GM12875 (cell line): ENCODE measurements at regions not wholly inside any gene's neighbourhood (a gene's known extent, or its start where the extent isn't known, plus 50 kb on each side); places are given as distances from the start of the nearest gene placed in this dataset.

Experiments used
- H3K4me3 ChIP-seq: one replicate; pipeline ENCODE4 v1.5.1; 2011; ENCODE audit warnings: low read depth, low read length, control low read depth
- CTCF ChIP-seq: IDR thresholded peaks from 2 replicates; pipeline ENCODE4 v1.5.1; 2011; ENCODE audit warnings: low read depth, mild to moderate bottlenecking, control low read depth, inconsistent platforms, low read length, moderate library complexity, borderline replicate concordance; ENCODE audit not compliant: insufficient read depth

GRCh38 chr4:138668309-138668708 lies 347.3 kb upstream of the NOCT start:
- no peak for TF ChIP-seq CTCF
- no peak overlapping the region for H3K4me3 ChIP-seq

- no peak for TF ChIP-seq CTCF
- no peak overlapping the region for H3K4me3 ChIP-seq
Observed at GRCh38 chr4:138666366-138666765, 349.2 kb upstream of the NOCT start.

- no peak for TF ChIP-seq CTCF
Observed at GRCh38 chr4:138665851-138666250, 349.7 kb upstream of the NOCT start.

GRCh38 chr4:138663883-138664282 lies 351.7 kb upstream of the NOCT start:
- TF ChIP-seq CTCF, result no peak
- no peak overlapping the region for H3K4me3 ChIP-seq

More at GRCh38 chr4:138665851-138666250, 349.7 kb upstream of the NOCT start:
- no peak overlapping the region for H3K4me3 ChIP-seq

GRCh38 chr4:138659812-138660316 lies 355.7 kb upstream of the NOCT start:
- no peak for TF ChIP-seq CTCF
- no peak overlapping the region for H3K4me3 ChIP-seq

- no peak for TF ChIP-seq CTCF
- no peak overlapping the region for H3K4me3 ChIP-seq
Observed at GRCh38 chr4:138659037-138659811, 356.4 kb upstream of the NOCT start.

- TF ChIP-seq CTCF, result no peak
- H3K4me3 ChIP-seq, result no peak overlapping the region
Observed at GRCh38 chr4:138658518-138658917, 357.1 kb upstream of the NOCT start.
